Stimulated activated CD8-positive, alpha-beta memory T cell treated with anti-CD3 and anti-CD28 coated beads, Interleukin-4, amount 100 ng/mL, for 4 hours (primary cell): ENCODE measurements at regions not wholly inside any gene's neighbourhood (a gene's known extent, or its start where the extent isn't known, plus 50 kb on each side); places are given as distances from the start of the nearest gene placed in this dataset.

ENCODE experiments used
- DNase-seq, 2 donors: peaks; one replicate each; pipeline ENCODE4 v3.0.0-alpha.2; 2020; ENCODE audit warnings: low read depth in 2 of 2, low spot score in 1 of 2

DNA sequence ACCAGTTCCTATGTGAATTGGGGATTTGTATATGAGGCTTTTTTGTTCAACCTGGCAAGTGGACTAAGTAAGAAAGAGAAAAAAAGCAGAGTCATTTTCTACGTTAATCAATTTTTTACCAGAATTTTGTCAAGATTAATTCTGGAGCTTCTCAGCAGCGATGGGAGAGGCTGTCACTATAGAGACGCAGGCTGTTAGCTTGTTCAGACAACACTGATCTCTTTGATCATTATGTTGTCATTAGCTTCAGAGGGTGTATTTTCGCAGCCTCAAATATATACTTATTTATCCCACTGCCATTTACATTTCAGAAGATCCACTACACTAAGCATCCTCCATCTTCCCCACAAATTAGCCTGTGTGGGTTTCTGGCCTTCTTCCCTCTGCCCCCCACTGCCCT is 196.7 kb upstream of the PFKP start:
- no peak for DNase-seq

- DNase-seq = no peak
Measured at GRCh38 chr10:2867788-2868299, 199.5 kb upstream of the PFKP start.

DNA sequence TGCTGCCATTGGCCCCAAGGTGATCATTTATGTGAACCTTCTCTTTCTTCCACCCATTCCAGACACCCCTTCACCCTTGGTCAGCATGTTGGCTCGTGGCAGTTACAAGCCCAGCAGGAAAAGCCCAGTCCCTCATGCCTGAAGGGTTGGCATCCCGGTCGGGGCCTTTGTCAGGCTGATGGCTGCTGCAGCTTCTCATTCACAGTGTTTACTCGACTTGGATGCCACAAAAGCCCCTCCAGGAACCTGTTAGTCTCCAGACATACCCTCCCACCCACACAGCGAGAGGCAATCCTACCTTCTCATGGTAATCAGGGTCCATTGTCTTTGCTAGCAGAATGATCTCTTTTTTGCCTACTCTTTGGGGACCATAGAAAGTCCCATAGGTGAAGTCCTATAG is 200.8 kb upstream of the PFKP start:
- DNase-seq = no peak

- no peak for DNase-seq
Measured at GRCh38 chr10:2861632-2862210, 205.6 kb upstream of the PFKP start.

GRCh38 chr10:2858452-2858851 is 208.9 kb upstream of the PFKP start:
- DNase-seq = no peak

- no peak for DNase-seq
Measured at GRCh38 chr10:2856598-2856997, 210.8 kb upstream of the PFKP start.

DNA sequence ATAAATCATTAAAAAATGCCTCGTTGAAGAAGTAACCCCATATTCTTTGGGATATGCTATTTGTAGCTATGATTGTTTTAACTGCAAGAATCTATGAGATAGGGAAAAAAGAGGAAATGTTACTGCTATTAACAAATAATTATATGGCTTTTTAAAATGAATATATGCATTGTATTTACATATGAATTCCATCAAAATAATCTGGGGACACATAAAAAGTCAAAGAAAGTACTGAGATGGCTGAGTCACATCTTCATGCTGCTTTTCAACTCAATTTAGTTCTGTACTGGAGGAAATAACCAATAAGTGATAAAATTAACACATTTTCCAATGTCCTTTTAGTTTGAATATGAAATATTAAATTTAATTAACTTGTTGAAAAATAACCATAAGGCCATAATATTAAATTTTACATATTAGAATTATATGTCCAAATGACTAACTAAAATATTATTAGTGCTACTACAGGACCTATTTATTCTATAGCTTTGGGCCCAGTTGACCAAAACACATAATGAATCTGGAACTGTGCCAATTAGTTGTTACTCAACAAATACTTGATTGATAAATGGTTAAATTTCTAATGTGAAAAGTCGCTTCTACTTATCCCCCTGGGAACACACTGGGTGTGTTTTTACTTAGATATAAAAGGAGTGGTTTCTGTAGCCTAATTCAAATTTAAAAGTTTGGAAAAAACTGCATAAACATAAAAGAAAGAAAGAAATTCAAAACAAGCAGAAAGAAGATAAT is 214.6 kb upstream of the PFKP start:
- no peak for DNase-seq

DNA sequence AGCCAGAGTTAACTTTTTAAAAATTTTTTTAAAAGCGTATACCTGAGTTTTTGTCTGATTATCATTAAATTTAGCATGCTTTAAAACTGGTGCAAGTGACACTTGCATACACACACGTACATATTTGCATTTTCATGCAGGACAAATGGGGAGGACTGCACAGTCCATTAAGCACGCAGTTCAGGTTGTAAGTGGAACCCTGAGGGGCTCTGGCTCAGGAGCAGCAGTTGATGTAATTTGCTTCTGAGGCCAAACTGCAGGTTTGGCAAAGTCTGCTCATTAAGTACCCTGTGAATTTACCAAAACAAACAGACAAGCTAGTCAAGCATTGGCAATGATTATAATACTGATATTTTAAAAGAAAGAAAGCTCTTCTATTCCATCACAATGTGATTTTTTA is 215.8 kb upstream of the PFKP start:
- no peak for DNase-seq

- DNase-seq = no peak
Measured at GRCh38 chr10:2850202-2850601, 217.1 kb upstream of the PFKP start.

GRCh38 chr10:2844925-2845324 is 222.4 kb upstream of the PFKP start:
- DNase-seq = no peak

DNA sequence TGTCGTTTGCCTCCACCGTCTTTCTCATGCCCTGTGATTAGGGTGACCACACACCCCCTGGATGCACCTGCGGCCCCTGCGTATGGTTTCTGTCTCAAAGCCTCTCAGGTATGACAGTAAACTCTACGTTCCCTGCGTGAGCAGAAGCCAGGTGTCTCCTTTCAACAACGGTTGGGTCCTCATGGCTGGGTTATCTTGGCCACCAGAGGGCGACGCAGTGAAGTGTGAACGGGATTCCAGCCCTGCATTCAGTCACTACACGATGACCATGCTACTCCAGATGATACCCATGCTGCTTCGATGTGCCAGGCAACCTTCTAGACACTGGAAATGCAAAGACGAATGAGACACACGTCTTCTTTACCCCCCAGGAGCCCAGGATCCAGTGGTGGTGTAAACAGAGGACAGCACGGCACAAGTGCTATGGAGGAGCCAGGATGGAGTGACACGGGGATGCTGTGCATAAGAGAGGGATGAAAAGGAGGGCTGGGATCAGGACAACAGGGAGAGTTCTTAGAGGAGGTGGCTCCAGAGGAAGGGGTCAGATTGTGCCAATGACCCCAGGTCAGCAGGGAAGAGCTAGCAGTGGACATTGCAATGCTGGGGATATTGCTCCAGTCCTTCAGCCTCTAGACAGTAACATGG is 228.1 kb upstream of the PFKP start:
- DNase-seq = no peak

DNA sequence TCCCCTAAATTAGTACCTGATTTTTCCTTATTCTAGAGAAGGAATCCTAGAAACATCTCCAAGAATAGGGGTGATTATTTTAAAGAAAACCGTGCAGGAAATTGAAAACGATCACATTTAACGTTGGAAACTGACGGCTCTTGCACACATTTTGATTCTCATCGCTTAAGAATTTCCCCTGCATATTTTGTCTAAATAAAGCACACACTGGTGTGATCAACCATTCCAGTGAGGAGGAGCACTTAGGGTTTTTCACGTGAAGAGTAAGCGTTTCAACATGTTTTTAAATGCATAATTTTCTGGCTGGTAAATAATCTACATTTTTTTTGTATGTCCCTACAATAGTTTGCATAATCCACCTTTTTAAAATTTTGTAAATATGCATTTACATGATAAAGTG is 229.7 kb upstream of the PFKP start:
- DNase-seq = no peak

DNA sequence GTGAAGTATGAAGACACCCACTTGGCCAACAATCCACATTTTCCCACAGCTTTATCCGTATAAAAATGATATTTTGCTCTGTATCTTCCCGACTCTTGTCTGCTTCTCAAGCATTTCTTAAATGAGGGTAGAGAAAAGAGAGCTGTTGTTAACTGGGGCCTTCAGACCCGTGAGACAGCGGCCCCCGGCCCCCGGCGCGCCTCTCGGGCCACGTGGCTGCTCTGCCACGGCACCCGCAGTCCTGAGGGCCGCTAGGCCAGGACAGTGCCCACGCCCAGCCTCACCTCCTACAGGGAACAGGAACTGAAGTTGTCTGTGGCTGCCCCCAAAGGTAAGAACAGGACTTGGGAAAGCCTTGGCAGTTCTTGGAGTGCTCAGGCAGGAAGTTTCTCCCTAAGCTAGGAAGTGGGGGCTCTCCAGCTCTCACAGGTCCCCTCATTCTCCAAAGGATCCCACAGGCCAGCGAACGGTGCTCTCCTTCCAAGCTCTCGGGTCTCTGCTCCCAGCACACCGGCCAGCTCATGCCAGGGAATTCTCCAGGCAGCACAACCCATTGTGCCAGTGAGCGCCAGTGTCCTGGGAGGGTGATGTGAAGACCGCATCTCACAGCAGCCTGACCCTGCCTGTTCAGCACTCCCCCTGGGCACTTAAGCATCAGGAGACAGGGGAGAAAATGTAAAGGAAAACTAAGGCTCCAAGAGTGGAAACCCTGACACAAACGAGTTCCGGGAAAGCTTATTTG is 230.3 kb upstream of the PFKP start:
- DNase-seq = no peak

GRCh38 chr10:2834214-2834613 is 233.1 kb upstream of the PFKP start:
- DNase-seq = no peak

GRCh38 chr10:2831509-2831908 is 235.8 kb upstream of the PFKP start:
- DNase-seq = no peak

DNA sequence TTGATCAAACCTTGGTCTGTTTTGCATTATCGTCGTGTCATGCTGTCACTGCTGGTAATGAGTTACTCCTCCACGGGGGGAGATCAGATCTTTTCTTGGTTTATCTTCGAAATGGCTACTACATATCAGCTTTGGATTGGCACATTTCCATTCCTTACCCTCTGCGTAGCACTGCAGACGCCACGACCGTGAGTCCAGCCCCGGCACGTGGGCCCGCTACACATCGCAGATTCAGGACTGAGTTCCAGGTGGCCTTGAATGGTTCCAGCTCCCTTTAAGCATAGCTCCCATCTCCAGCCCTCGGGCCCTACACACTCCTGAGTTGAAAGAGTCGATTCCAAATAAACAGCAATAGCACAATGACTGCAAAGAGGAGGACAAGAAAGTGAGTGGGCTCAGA is 238.6 kb upstream of the PFKP start:
- DNase-seq = no peak

DNA sequence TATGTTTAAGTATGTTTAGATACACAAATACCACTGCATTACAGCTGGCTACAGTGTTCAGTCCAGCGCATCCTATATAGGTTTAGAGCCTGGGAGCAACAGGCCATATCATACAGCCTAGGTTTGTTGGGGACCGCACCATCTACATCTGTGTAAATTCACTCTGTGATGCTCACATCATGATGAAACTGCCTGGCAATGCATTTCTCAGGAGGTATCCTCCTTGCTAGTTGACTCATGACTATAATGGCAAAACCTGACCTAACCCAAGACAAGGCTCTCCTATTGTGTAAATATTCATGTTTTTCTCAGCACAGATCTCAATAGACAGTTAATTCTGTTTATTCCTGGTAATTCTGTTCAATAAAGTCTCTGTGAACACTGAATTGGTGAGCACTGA is 240.7 kb upstream of the PFKP start:
- DNase-seq = no peak

DNA sequence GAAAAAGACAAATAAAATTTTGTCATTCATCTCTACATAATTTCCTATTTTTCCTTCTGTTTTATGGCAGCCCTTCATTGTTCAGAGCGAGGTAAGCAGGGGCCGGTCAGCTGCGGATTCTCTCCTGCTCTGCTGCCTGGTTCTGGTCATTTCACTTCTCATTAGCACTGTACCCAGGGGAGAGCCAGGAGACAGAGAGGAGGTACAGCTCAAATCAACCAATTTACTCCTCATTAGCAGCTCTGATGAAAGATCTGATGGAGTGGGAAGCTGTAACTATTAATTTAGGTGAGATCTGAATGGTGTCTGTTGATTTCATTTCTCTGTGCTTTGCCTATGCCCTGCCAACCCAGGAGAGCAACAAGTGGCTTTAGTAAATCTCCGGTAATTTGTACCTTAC is 241.5 kb upstream of the PFKP start:
- DNase-seq = no peak

DNA sequence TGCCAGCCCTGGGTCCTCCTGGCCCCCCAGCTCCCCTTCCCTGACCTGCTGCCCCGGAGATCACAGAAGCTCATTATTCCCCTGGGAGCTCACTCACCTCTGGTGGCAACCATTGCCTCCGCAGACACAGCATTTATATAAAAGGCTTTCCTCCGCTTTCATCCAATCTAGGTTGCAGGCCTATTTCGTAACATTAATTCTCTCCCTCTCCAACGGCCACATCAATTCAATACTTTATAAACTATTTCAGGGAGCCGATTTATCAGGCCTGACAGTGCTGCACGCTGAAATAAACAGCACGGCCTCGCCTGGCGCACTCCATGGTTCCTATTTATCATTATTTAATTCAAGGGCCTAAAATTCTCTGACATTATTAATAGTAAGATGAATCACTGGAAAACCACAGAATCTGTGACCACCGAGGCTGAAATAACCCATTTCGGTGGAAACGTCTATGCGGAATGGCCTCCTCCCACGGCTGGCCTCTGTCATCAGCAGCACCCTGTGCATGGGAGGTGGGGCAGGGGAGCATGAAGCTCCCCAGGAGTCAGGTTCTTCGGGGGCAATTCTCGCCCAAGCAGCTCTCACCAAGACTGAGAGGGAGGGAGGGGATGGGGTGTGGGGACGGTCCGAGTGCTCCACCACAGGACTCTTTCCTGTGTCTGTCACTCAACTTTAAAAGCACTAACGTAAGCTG is 249.3 kb upstream of the PFKP start:
- DNase-seq = no peak

GRCh38 chr10:2813693-2814092 is 253.7 kb upstream of the PFKP start:
- DNase-seq = no peak

DNA sequence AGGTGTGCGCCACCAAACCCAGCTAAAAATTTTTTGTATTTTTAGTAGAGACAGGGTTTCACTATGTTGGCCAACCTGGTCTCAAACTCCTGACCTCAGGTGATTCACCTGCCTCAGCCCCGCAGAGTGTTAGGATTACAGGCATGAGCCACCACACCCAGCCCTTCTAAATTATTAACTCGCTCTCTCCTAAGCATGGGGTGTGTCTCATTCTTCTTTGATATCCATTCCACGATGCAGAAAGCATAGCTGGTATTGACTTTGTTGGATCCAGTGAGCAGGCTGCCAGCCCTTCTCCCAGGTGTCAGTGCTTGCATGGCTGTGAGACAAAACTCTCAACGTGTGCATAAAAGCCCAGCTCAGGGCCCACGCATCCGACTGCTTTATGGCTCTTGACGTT is 254.1 kb upstream of the PFKP start:
- DNase-seq = no peak
